Small intestine (tissue), 7 donors: ENCODE measurements at regions not wholly inside any gene's neighbourhood (a gene's known extent, or its start where the extent isn't known, plus 50 kb on each side); places are given as distances from the start of the nearest gene placed in this dataset.

Experiments
- DNase-seq, 2 donors: peaks; one replicate each; pipeline versions ENCODE4 v3.0.0 to v3.0.0-alpha.2; 2013
- FAIRE-seq: peaks from 2 replicates; lab custom pipeline; 2012; peaks lifted over from hg19 to GRCh38; lab: Jason Lieb, UNC
- H3K27ac ChIP-seq, 3 donors: one replicate each; pipeline ENCODE4 v1.5.1; 2013; ENCODE audit warnings: low read length in 2 of 3, mild to moderate bottlenecking in 2 of 3, control low read depth in 1 of 3, inconsistent platforms in 1 of 3, low read depth in 1 of 3, moderate library complexity in 1 of 3
- H3K27me3 ChIP-seq, 3 donors: one replicate each; pipeline ENCODE4 v1.6.1; 2013; ENCODE audit warnings: low read length in 3 of 3, inconsistent platforms in 1 of 3; ENCODE audit not compliant: control insufficient read depth in 3 of 3, insufficient read depth in 3 of 3
- H3K36me3 ChIP-seq, 3 donors: one replicate each; pipeline ENCODE4 v1.6.1; 2013; ENCODE audit warnings: low read length in 3 of 3, inconsistent platforms in 1 of 3, low read depth in 1 of 3, mild to moderate bottlenecking in 1 of 3, moderate library complexity in 1 of 3; ENCODE audit not compliant: control insufficient read depth in 3 of 3, insufficient read depth in 2 of 3
- H3K4me1 ChIP-seq, 3 donors: one replicate each; pipeline ENCODE4 v1.6.1; 2013; ENCODE audit warnings: low read length in 2 of 3, inconsistent platforms in 1 of 3, low read depth in 1 of 3, mild to moderate bottlenecking in 1 of 3, moderate library complexity in 1 of 3; ENCODE audit not compliant: control insufficient read depth in 3 of 3, insufficient read depth in 2 of 3
- H3K4me3 ChIP-seq, 3 donors: one replicate each; pipeline ENCODE4 v1.5.1; 2013; ENCODE audit warnings: low read length in 3 of 3, control low read depth in 1 of 3, inconsistent platforms in 1 of 3, low read depth in 1 of 3, mild to moderate bottlenecking in 1 of 3, moderate library complexity in 1 of 3
- H3K9me3 ChIP-seq, 2 donors: one replicate each; pipeline ENCODE4 v1.6.1; 2013; ENCODE audit warnings: low read depth in 1 of 2, low read length in 1 of 2; ENCODE audit not compliant: control insufficient read depth in 2 of 2, insufficient read depth in 1 of 2
- WGBS, 3 donors: extraction: QIAGEN DNeasy Blood & Tissue Kit; methylation state at CpG; one replicate each; pipeline ENCODE4 v1.1.7; 2013; 5-methylcytosine and 5-hydroxymethylcytosine counted together
- donor health status: healthy with polysubstance abuse.
- donor health status: control.
- donor health status: control.
- donor health status: Bipolar disorder and iron deficiency.
- donor health status: healthy.

DNA sequence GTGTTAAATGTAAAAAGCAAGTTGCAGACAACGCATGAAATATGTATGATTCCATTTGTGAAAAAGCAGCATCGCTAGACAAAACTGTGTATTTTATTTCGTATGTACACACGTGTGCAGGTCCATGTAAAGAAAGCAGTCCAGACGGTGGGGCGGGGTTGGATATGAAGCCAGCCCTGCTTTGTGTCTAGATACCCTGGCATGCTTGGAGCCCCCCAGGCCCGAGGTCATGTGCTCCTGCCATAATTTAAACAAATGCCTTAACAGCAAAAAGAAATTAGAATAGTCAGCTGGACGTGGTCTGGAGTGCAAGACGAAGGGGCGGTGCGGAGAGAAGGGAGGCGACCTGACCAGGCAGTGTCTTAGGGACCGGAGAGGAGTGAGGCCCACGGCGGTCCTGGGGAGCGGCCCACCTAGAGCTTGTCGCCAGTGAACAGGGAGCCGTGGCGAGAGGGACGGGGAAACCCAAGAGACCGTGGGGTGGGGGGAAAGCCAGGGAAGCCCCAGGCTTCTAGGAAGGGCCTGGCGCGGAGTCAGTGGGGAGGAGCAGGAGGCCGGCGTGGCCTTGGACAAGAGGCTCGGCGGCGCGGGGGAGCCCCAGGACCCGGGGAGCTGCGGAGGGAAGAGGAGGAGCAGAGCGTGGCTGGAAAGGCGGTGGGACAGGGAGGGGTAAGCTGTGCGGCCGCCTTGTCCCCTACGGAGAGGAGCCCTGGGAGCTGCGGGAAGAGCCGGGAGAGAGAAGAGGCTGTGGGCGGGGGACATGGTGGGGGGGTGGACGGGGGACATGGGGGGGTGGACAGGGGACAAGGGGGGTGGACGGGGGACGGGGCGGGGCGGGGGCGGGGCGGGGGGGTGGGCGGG, 118.5 kb upstream of the C14orf180 start:
- Histone ChIP-seq H3K4me1 (no peaks in the 10 kb centered on the region), H3K4me3 (peak overlapping the region in 1 of 3 donors; percentile 13), H3K36me3 (no peaks in the 10 kb centered on the region), H3K27ac (no peak overlapping the region), H3K9me3 (no peaks in the 10 kb centered on the region), H3K27me3 (peaks cover 7 to 49% (median 11%) of the 10 kb centered on the region in 3 donors)
- WGBS, 3 donors, result 15 to 19% (median 18%) methylated on average over 33 to 41 of the region's 47 CpGs
- DNase-seq, result peak in 1 of 2 donors; percentile 26
- no peak for FAIRE-seq

DNA sequence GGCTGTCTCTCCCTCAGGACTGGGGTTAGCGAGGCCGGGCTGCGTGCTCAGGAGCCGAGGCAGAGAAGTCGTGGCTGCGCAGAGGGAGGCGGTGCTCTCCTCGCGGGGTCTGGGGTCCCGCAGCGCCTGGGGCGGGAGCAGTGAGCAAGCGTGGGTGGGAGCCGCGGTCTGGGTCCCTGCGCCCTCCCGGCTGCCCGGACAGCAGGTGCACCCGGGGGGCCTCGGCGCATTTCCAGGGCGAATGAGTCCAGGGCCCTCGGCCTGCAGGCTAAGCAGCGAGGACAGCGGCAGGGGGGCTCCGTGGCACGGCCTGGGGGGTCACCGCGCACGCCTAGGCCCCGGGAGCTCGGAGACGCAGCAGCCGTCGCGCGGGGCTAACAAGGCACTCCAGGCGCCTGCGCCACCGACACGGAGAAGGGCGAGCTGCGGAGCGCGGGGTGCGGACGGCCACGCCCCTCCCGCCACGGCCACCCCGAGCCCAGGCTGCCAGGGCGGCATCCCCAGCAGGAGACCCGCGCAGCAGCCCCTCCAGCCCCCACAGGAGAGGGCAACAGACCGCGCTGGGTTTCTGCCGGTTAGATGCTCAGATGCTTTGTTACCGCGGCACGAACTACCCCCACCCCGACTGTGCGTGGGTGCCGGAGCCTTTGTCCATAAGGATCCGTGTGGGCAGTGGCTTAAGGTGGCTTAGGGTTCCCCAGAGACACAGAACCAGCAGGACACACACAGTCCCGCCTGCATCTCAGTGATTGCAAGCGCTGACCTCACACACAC, 117.7 kb upstream of the C14orf180 start:
- H3K27me3 ChIP-seq, result peaks cover 7 to 49% (median 11%) of the 10 kb centered on the region in 3 donors
- no peaks in the 10 kb centered on the region for H3K36me3 ChIP-seq
- WGBS, 3 donors, result 3 to 7% (median 4%) methylated on average over 59 to 66 of the region's 66 CpGs
- FAIRE-seq, result no peak
- H3K9me3 ChIP-seq, result no peaks in the 10 kb centered on the region
- DNase-seq, result no peak
- H3K4me3 ChIP-seq, result no peak overlapping the region
- H3K4me1 ChIP-seq, result no peaks in the 10 kb centered on the region
- H3K27ac ChIP-seq, result no peak overlapping the region

DNA sequence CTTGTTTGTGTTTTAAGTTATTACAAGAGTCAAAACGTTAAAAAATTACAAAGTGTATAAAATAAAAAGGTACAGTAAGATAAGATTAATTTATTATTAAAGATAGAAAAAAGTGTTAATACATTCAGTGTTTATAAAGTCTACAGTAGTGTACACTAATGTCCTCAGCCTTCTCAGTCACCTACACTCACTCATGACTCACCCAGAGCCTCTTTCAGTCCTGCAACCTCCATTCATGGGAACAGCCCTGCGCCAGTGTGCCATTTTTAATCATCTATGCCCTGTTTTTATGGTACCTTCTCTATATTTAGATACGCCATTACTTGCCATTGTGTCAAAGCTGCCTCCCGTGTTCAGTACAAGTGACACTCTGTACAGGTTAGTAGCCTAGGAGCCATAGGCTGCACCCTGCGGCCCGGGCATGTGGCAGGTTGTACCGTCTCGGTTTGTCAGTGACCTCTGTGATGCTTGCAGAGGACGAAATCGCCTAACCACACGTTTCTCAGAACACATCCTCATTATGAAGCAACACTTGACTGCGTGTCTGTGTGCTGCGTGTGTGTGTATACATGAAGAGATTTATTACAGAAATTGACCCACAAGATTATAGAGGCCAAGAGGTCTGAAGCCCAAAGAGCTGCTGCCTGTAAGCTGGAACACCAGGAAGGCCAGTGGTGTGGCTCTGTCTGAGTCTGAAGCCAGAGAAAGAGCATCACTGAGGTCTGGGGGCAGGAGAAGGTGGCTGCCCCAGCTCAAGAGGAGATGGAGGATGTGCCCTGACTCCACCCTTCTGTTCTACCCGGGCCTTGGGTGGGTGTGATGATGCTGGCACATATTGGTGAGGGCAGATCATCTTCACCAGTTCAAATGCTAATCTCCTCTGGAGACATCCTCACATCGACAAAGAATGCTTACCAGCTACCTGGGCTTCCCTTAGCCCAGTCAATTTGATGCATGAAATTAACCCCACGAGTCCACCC, 116.6 kb upstream of the C14orf180 start:
- Histone ChIP-seq H3K27ac (no peak overlapping the region), H3K4me3 (no peak overlapping the region), H3K27me3 (peaks cover 7 to 49% (median 11%) of the 10 kb centered on the region in 3 donors), H3K9me3 (no peaks in the 10 kb centered on the region), H3K4me1 (no peaks in the 10 kb centered on the region), H3K36me3 (no peaks in the 10 kb centered on the region)
- DNase-seq, result no peak
- 64 to 71% (median 68%) methylated on average over 16 of the region's 16 CpGs for WGBS, 3 donors
- no peak for FAIRE-seq

DNA sequence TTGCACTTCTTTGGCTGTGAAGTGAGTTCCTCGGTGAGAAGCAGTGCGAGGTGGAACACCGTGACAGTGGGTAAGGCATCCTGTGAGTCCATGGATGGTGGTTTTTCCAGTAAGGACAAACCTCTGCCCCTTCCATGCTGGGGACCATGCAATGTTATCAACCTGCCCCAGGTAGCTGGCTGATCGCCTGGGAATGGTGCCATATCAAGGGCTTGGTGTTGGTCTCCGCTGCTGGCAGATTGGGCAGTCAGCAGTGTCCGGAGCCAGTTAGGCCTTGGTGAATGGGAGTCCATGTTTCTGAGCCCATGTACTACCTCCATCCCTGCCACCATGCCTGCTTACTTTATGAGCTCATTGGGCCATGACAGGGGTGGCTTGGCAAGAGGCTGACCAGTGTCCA, 114.7 kb upstream of the C14orf180 start:
- Histone ChIP-seq H3K36me3 (no peaks in the 10 kb centered on the region), H3K4me3 (no peak overlapping the region), H3K9me3 (peaks cover 0 to 4% of the 10 kb centered on the region in 2 donors), H3K27me3 (peaks cover 7 to 46% (median 11%) of the 10 kb centered on the region in 3 donors), H3K4me1 (no peaks in the 10 kb centered on the region), H3K27ac (no peak overlapping the region)
- WGBS, 3 donors, result 77 to 87% (median 86%) methylated on average over 6 of the region's 6 CpGs
- FAIRE-seq (no peak), DNase-seq (no peak)

DNA sequence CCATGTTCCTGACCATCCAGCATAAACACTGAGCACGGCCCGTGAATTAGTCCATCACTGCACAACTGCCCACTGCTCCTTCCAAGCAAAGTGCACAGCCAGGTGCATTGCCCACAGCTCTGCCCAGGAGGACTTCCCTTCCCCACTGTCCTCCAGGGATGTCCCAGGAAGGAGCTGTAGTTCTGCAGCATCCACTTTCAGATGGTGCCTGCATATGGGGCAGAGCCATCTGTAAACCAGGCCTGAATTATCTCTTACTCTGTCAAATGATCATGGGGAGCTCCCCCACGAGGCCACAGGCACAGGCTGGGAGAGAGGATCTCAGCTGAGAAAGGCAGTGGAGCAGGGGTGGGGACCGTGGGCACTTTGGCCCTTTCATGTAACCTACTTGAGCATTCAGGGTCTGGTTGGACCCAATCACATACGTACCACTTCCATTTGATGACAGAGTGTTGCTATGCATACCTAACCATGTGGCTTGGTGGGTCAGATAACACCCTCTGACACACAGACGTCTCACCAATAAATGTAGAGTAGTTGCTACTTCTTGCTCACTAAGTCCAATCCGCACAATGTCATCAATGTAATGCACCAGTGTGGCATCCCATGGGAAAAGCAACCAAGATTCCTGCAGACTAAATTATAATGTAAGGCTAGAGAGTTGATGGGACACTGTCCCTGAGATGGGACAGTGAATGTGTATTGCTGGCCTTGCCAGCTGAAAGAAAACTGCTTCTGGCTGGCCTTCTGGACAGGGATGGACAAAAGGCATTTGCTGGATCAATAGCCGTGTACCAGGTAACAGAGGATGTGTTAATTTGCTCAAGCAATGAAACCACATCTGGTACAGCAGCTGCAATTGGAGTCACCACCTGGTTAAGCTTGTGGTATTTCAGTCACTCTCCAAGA, 113.8 kb upstream of the C14orf180 start:
- Histone ChIP-seq H3K4me1 (no peaks in the 10 kb centered on the region), H3K27ac (no peak overlapping the region), H3K4me3 (no peak overlapping the region), H3K27me3 (peaks cover 7 to 38% (median 11%) of the 10 kb centered on the region in 3 donors), H3K36me3 (no peaks in the 10 kb centered on the region), H3K9me3 (peaks cover 0 to 4% of the 10 kb centered on the region in 2 donors)
- 66 to 68% (median 67%) methylated on average over 8 of the region's 8 CpGs for WGBS, 3 donors
- DNase-seq (no peak), FAIRE-seq (no peak)

DNA sequence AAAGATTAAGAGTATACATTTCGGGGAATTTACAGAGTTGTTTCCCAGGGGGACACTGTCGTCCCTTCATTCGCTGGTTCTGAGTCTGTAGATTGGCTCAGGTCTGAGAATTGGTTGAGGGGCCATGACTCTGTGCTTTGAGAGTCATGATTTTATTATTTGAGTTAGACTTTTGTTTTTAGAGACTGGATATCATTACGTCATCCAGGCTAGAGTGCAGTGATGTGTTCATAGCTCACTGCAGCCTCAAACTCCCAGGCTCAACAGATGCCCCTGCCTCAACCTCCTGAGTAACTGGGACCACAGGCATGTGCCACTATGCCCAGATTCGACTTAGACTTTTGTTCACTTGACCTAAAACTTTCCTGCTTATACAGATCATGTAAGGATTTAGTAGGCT, 112.3 kb upstream of the C14orf180 start:
- DNase-seq, result no peak

DNA sequence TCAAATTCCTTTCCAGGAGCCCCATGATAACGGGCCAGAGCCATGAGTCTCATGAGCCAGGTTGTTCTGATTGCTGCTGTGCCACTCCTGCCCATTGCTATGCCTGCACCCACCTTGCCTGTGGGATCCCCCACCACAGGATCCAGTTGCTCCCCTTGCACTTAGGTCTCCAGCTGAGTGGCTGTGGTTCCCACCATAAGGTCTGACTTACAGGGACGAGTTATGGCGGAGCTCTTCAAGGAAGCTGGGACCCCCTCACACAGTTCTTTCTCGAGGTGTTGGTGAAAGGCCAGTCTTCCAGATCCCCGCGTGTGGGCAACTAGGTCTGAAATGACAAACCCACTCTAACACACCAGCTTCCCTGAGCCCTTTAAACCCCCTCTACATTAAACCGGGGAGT, 111.9 kb upstream of the C14orf180 start:
- no peak overlapping the region for H3K4me3 ChIP-seq
- peaks cover 0 to 4% of the 10 kb centered on the region in 2 donors for H3K9me3 ChIP-seq
- 77 to 88% (median 80%) methylated on average over 7 of the region's 7 CpGs for WGBS, 3 donors
- no peaks in the 10 kb centered on the region for H3K4me1 ChIP-seq
- peaks cover 0 to 23% (median 7%) of the 10 kb centered on the region in 3 donors for H3K27me3 ChIP-seq
- DNase-seq, result no peak
- no peaks in the 10 kb centered on the region for H3K36me3 ChIP-seq
- FAIRE-seq, result no peak
- no peak overlapping the region for H3K27ac ChIP-seq

More for the DNA sequence above, 112.3 kb upstream of the C14orf180 start:
- Histone ChIP-seq H3K4me3 (no peak overlapping the region), H3K27ac (no peak overlapping the region), H3K36me3 (no peaks in the 10 kb centered on the region), H3K9me3 (peaks cover 0 to 4% of the 10 kb centered on the region in 2 donors), H3K4me1 (no peaks in the 10 kb centered on the region), H3K27me3 (peaks cover 0 to 26% (median 7%) of the 10 kb centered on the region in 3 donors)
- no peak for FAIRE-seq
- 71 to 79% (median 72%) methylated on average over 5 of the region's 5 CpGs for WGBS, 3 donors
